ENCODE measurements at regions not wholly inside any gene's neighbourhood (a gene's known extent, or its start where the extent isn't known, plus 50 kb on each side); places are given as distances from the start of the nearest gene placed in this dataset.

GRCh38 chr2:38509947-38510326, 92.8 kb downstream of the HNRNPLL start:
- no peak for TF ChIP-seq NFRKB (IDR thresholded peaks at IDR 0.05)
- TF ChIP-seq SP1 (IDR thresholded peaks at IDR 0.05), result no peak
- TF ChIP-seq SUZ12 (IDR thresholded peaks at IDR 0.05), result no peak
- TF ChIP-seq HDGF (IDR thresholded peaks at IDR 0.05; ENCODE audit: borderline replicate concordance), result no peak
- no peak for TF ChIP-seq LEF1 (IDR thresholded peaks at IDR 0.05; ENCODE audit: borderline replicate concordance)
- no peak for TF ChIP-seq TARDBP (IDR thresholded peaks at IDR 0.05)
- no peak for TF ChIP-seq ARNT (IDR thresholded peaks at IDR 0.05)
- no peak for TF ChIP-seq FOXM1 (IDR thresholded peaks at IDR 0.05; ENCODE audit: borderline replicate concordance)
- TF ChIP-seq BHLHE40 (IDR thresholded peaks at IDR 0.05; ENCODE audit: borderline replicate concordance), result no peak
- TF ChIP-seq ZNF384 (IDR thresholded peaks at IDR 0.05), result no peak
- no peak for TF ChIP-seq ELF4 (IDR thresholded peaks at IDR 0.05)
- no peak for TF ChIP-seq FOXA1 (IDR thresholded peaks at IDR 0.05)
- TF ChIP-seq FOXK2 (IDR thresholded peaks at IDR 0.05), result no peak

Data from HEK293T (cell line).